Vagina (tissue), 2 donors: ENCODE measurements at regions not wholly inside any gene's neighbourhood (a gene's known extent, or its start where the extent isn't known, plus 50 kb on each side); places are given as distances from the start of the nearest gene placed in this dataset.

Experiments
- DNase-seq, 2 donors: peaks; one replicate each; pipeline ENCODE4 v3.0.0-alpha.2; 2017; ENCODE audit errors: extremely low spot score in 2 of 2
- H3K27ac ChIP-seq: fragments of 200-600 bp; sonication (generic); one replicate; pipeline ENCODE4 v1.5.1; 2019
- H3K27me3 ChIP-seq: fragments of 200-600 bp; sonication (generic); one replicate; pipeline ENCODE4 v1.5.1; 2019
- H3K36me3 ChIP-seq, 2 donors: fragments of 200-600 bp; sonication (generic); one replicate each; pipeline ENCODE4 v1.5.1; 2017 to 2019
- H3K4me1 ChIP-seq: fragments of 200-600 bp; sonication (generic); one replicate; pipeline ENCODE4 v1.5.1; 2019
- H3K4me3 ChIP-seq, 2 donors: fragments of 200-600 bp; sonication (generic); 1 replicate in 1 of 2; 2 replicates in 1 of 2; pipeline ENCODE4 v1.5.1; 2016 to 2019
- H3K9me3 ChIP-seq: fragments of 200-600 bp; sonication (generic); one replicate; pipeline ENCODE4 v1.5.1; 2019
- POLR2A ChIP-seq, 2 donors: fragments of 450-650 bp; IDR thresholded peaks; one replicate each; pipeline ENCODE4 v1.6.1; 2017; ENCODE audit warnings: antibody characterized with exemption in 2 of 2, mild to moderate bottlenecking in 2 of 2, moderate library complexity in 2 of 2
- POLR2AphosphoS5 ChIP-seq, 2 donors: sonication (generic); formaldehyde crosslinking; IDR thresholded peaks; one replicate each; pipeline ENCODE4 v1.9.0; 2017; ENCODE audit warnings: antibody characterized with exemption in 2 of 2, mild to moderate bottlenecking in 2 of 2, low read depth in 1 of 2; ENCODE audit not compliant: insufficient read depth in 1 of 2
- intact Hi-C: fragments of 100-400 bp; cut with DNase I; formaldehyde crosslinking; loops from one replicate; pipeline ENCODE4 v1.15.1; 2023
- TF ChIP-seq, protein P1 (sequence below), 3 experiments: fragments of 450-650 bp in 2 of 3; fragments of 200-600 bp in 1 of 3; sonication (generic) in 1 of 3; IDR thresholded peaks; one replicate each; pipeline ENCODE4 v1.5.1; 2017 to 2019; ENCODE audit warnings: antibody characterized with exemption in 3 of 3, mild to moderate bottlenecking in 2 of 3, moderate library complexity in 2 of 3

DNA sequence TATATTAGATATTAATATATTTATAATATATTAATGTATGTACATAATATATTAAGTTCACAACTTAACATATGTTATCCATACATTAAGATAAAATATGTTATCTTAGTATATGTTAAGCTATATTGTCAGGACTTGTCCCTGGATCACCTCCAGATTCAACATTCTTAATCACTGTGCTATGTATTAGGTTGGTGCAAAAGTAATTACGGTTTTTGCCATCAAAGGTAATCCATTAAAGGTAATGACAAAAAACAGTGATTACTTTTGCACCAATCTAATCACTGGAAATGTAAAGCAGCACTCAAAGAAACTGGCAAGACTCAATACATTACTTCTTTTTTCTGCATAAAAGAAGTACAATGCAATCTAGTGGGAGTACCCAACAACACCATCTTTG, 1099.0 kb upstream of the SLC39A10 start:
- Histone ChIP-seq H3K4me1 (no peaks in the 10 kb centered on the region), H3K36me3 (no peaks in the 10 kb centered on the region), H3K9me3 (no peaks in the 10 kb centered on the region), H3K4me3 (no peak overlapping the region), H3K27ac (no peak overlapping the region), H3K27me3 (no peaks in the 10 kb centered on the region)
- DNase-seq, result no peak
- intact Hi-C loops, result no loop called here
- TF ChIP-seq POLR2AphosphoS5 (IDR thresholded peaks at IDR 0.05; ENCODE audit: insufficient read depth in 1 of 2, low read depth in 1 of 2) (no peak), POLR2A (IDR thresholded peaks at IDR 0.05) (no peak)
- TF ChIP-seq, protein P1, sequence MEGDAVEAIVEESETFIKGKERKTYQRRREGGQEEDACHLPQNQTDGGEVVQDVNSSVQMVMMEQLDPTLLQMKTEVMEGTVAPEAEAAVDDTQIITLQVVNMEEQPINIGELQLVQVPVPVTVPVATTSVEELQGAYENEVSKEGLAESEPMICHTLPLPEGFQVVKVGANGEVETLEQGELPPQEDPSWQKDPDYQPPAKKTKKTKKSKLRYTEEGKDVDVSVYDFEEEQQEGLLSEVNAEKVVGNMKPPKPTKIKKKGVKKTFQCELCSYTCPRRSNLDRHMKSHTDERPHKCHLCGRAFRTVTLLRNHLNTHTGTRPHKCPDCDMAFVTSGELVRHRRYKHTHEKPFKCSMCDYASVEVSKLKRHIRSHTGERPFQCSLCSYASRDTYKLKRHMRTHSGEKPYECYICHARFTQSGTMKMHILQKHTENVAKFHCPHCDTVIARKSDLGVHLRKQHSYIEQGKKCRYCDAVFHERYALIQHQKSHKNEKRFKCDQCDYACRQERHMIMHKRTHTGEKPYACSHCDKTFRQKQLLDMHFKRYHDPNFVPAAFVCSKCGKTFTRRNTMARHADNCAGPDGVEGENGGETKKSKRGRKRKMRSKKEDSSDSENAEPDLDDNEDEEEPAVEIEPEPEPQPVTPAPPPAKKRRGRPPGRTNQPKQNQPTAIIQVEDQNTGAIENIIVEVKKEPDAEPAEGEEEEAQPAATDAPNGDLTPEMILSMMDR (IDR thresholded peaks at IDR 0.05), result no peak

DNA sequence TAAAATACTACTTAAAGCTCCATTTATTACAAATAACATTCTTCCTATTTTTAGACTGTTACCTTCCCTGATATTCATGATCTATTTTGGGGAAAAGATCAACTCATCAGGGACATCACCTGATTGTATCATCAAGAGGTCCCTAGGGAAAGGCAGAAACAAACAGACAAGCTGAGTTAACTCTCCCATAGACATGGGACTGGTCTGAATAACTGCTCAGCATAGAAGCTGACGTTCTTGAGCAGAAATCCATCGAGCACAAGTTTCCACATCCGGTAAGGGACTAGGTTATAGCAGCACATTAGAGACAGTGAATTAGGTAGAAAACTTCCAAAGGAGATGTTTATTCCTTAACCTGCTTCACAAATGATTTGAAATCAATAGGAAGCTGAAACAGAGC, 1100.4 kb upstream of the SLC39A10 start:
- no peaks in the 10 kb centered on the region for H3K27me3 ChIP-seq
- no peak overlapping the region for H3K4me3 ChIP-seq
- no peaks in the 10 kb centered on the region for H3K36me3 ChIP-seq
- no peak overlapping the region for H3K27ac ChIP-seq
- no peaks in the 10 kb centered on the region for H3K4me1 ChIP-seq
- no peaks in the 10 kb centered on the region for H3K9me3 ChIP-seq
- no peak for DNase-seq
- intact Hi-C loops, result no loop called here
- no peak for TF ChIP-seq POLR2AphosphoS5 (IDR thresholded peaks at IDR 0.05; ENCODE audit: insufficient read depth in 1 of 2, low read depth in 1 of 2)
- TF ChIP-seq, protein P1 (IDR thresholded peaks at IDR 0.05), result no peak
- TF ChIP-seq POLR2A (IDR thresholded peaks at IDR 0.05), result no peak

DNA sequence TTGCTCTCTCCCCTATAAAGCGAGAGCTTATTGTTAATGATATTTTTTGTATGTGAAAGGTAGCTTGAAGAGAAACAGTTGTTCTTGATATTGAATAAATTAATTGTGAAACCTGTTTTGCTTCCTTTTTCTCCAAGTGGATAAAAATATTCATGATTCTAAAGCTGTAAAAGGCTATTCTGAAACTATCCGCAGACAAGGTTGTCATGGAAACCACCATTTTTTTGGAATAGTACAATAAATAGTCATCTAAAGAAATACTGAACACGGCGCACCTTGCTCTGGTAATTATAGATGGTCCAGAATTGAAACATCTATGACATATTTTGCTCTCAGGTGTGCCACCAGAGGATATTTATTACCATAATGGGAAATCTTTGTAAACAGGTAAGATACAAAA, 1103.0 kb upstream of the SLC39A10 start:
- Histone ChIP-seq H3K4me3 (no peak overlapping the region), H3K4me1 (no peaks in the 10 kb centered on the region), H3K27ac (no peak overlapping the region), H3K9me3 (no peaks in the 10 kb centered on the region), H3K27me3 (no peaks in the 10 kb centered on the region), H3K36me3 (no peaks in the 10 kb centered on the region)
- intact Hi-C loops, result no loop called here
- no peak for DNase-seq
- TF ChIP-seq POLR2AphosphoS5 (IDR thresholded peaks at IDR 0.05; ENCODE audit: insufficient read depth in 1 of 2, low read depth in 1 of 2), result no peak
- TF ChIP-seq, protein P1 (IDR thresholded peaks at IDR 0.05), result no peak
- TF ChIP-seq POLR2A (IDR thresholded peaks at IDR 0.05), result no peak

DNA sequence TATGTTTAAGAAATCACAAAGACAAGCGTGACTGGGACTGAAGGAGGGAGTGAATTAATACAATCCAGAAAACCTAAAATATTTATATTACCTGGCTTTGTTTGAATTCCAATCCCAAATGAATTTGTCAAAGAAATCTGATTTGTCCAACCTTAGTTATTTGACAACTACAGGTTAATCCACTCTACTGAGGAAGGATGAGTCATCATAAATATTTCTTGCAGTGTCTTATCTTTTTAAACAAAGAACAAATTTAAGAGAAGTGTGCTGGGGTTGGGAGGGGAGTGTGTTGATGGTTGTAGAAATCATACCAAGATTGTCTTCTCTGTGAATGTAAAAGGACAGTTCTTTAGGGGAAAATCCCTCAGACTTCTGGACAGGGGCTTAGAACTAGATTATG, 1106.3 kb upstream of the SLC39A10 start:
- Histone ChIP-seq H3K27me3 (no peaks in the 10 kb centered on the region), H3K27ac (no peak overlapping the region), H3K36me3 (no peaks in the 10 kb centered on the region), H3K4me3 (no peak overlapping the region), H3K9me3 (no peaks in the 10 kb centered on the region), H3K4me1 (no peaks in the 10 kb centered on the region)
- intact Hi-C loops, result no loop called here
- no peak for DNase-seq
- no peak for TF ChIP-seq POLR2AphosphoS5 (IDR thresholded peaks at IDR 0.05; ENCODE audit: insufficient read depth in 1 of 2, low read depth in 1 of 2)
- TF ChIP-seq, protein P1 (IDR thresholded peaks at IDR 0.05), result no peak
- no peak for TF ChIP-seq POLR2A (IDR thresholded peaks at IDR 0.05)

DNA sequence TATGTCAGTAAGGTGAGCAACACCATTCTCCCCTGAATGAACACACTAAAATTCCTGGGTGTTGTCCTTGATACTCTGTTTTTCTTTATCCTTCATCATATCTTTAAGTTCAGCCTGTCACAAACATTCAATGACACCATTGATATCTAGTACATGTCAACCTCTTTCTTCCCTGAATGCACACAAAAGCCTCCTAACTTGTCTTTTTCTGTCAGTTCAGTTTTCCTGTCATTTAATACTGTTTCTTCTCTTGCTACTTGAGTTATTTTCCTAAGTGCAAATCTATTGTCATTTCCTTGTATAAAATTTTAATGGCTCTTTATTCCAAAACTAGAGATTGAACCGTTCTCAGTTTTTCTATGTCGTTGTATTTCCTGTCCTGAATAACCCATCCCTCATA, 1107.6 kb upstream of the SLC39A10 start:
- H3K9me3 ChIP-seq, result no peaks in the 10 kb centered on the region
- intact Hi-C loops, result no loop called here
- H3K4me1 ChIP-seq, result no peaks in the 10 kb centered on the region
- TF ChIP-seq, protein P1 (IDR thresholded peaks at IDR 0.05), result no peak
- TF ChIP-seq POLR2A (IDR thresholded peaks at IDR 0.05) (no peak), POLR2AphosphoS5 (IDR thresholded peaks at IDR 0.05; ENCODE audit: insufficient read depth in 1 of 2, low read depth in 1 of 2) (no peak)
- no peak overlapping the region for H3K27ac ChIP-seq
- no peaks in the 10 kb centered on the region for H3K36me3 ChIP-seq
- H3K27me3 ChIP-seq, result no peaks in the 10 kb centered on the region
- H3K4me3 ChIP-seq, result no peak overlapping the region
- no peak for DNase-seq
